HG02938 (cell line): ENCODE measurements at regions not wholly inside any gene's neighbourhood (a gene's known extent, or its start where the extent isn't known, plus 50 kb on each side); places are given as distances from the start of the nearest gene placed in this dataset.
A peak's percentile ranks its signal among the peaks of the same experiment; 100 is the strongest.
"Not testable (repeated sequence)": the region's sequence is repeated elsewhere in the genome, so short reads cannot be mapped to it uniquely, and the experiment has no call there.

Experiments used
- ATAC-seq: cut with Tn5 transposase; IDR thresholded peaks from one replicate; pipeline ENCODE4 v1.9.1; 2021; ENCODE audit warnings: mild to moderate bottlenecking, moderate library complexity; ENCODE audit not compliant: unreplicated experiment

DNA sequence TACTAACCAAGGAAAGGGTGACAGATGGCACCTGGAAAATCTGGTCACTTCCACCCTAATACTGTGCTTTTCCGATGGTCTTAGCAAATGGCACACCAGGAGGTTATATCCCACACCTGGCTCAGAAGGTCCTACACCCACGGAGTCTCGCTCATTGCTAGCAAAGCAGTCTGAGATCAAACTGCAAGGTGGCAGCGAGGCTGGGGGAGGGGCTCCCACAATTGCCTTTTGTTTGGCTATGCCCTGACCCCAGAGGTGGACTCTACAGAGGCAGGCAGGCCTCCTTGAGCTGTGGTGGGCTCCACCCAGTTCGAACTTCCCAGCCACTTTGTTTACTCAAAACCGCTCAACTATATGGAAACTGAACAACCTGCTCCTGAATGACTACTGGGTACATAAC, 50.3 kb upstream of the UGT2B15 start:
- ATAC-seq, result not testable (repeated sequence)

DNA sequence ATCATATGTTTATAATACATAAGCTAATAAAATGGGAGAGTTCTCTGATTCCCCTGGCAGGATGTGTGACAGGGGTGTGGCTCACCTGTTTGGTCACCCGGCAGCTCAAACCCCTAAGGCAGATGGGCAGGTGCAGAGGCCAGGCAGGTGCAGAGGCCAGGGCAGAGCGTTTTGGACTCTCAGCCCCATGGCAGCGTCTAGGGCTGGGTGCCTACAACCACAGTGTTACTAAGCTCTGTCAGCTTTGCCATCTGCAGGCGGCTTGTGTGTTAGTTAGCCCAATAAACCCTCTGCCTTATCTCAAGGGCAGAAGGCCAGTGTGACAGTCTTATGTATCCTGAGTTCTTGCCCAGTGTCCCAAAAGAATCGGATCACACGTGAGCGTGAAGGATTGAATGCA, 54.0 kb upstream of the UGT2B15 start:
- ATAC-seq, result no peak

DNA sequence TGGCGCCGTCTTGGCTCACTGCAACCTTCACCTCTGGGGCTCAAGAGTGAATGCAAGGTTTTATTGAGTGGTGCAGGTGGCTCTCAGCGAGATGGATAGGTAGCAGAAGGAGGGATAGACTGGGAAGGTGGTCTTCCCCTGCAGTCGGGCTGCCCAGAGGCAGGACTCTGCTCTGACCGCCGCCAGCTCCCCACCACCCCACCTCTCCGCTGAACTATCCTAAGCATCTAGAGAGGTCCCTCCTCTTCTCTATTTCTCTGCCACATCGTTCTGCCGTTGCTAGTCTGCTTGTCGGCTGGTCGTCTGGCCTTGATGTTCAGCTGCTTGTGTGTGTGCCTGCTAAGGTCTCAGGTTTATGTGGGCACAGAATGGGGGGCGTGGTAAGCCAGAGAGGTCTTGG, 54.5 kb upstream of the UGT2B15 start:
- ATAC-seq, result no peak

GRCh38 chr4:68732653-68733466, 62.4 kb upstream of the UGT2B15 start:
- peak; percentile 90 for ATAC-seq

GRCh38 chr4:68734095-68734494, 63.6 kb upstream of the UGT2B15 start:
- peak; percentile 53 for ATAC-seq

DNA sequence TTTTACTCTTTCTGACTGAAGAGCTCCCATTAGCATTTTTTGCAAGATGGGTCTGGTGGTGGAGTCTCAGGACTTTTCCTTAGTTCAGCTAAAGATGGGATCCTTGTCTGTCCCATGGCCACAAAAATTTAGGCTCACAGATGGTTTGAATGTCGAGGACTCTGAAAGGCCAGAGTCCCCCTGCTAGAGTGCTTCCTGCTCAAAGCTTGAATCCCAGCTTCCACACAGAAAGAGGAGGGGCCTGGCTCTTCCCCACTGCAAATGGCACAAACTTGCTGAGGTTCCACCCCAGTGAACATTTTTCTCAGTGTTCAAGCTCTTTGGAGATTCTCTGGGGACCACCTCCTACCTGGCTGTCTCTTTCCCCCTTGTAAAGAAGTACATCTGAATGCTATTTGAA, 64.7 kb upstream of the UGT2B15 start:
- no peak for ATAC-seq

- ATAC-seq, result no peak
These were observed 66.4 kb upstream of the UGT2B15 start for GRCh38 chr4:68736813-68737212.

DNA sequence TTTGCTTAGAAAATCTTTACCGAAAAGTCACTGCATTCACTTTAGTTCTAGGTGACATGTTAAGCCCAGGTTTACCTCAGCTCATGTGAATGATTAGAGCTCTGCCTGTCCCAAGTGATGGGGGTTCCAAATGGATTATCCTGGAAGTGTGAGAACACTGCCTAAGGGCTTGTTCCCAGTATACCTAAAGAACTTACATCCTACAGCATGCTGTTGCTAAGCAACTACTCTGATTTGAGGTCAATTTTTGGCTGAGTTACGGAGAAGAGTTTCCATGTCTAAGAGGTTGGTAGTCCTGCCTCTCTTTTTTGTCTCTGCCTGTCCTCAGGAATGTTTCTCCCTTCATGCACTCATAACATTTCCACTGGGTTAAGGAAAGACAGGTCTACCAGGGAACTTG, 67.6 kb upstream of the UGT2B15 start:
- no peak for ATAC-seq

DNA sequence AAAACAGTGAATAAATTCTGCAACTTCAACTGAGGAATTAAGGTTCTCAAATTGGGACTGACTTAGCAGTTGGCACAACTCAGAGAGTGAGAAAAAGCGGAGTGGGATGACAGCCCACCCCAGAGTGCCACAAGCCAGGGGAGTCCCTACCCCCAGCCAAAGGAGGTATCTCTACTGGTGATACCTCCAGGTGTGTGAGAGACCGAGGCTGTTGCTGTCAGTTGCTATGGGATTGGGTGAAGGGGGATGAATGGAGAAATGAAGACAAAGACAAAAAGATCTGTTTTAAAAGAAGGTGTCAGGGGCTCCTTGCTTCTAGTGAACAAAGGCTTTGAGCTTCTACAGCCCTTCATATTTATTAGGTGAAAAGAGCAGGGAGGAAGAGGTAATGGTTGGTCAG, 71.4 kb upstream of the UGT2B10 start:
- ATAC-seq, result no peak

DNA sequence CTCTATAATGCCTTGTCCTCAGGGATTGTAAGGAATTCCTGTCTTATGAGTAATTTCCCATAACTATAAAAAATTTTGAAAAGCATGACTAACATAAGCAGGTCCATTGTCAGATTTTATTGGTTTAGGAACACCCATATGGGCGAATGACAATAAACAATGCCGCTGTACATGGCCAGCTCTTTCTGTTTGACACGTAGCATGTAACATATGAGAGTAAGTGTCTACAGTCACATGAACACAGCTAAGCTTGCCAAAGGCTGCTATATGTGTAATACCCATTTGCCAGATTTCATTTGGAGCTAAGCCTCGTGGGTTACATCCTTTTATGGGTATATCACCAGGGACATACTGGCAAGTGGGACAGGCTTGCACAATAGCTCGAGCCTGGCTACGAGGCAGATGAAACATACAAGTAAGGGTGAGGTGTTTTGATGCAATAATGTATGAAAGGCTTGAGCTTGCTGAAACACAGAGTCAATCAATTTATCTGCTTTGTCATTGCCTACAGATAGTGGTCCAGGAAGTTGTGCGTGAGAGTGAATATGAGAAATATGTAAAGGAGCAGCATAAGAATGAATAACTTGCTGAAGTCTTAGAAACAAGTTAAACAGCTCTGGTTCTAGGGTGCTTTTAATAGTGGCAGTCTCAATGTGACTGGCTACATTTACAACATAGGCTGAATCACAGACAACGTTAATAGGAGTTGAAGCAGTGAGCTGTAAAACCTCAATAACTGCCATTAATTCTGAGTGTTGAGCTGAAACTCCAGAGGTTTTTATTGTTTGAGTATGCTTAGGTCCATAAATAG, 67.4 kb upstream of the UGT2B10 start:
- ATAC-seq, result peak; percentile 78

GRCh38 chr4:68750555-68750954, 65.2 kb upstream of the UGT2B10 start:
- no peak for ATAC-seq

DNA sequence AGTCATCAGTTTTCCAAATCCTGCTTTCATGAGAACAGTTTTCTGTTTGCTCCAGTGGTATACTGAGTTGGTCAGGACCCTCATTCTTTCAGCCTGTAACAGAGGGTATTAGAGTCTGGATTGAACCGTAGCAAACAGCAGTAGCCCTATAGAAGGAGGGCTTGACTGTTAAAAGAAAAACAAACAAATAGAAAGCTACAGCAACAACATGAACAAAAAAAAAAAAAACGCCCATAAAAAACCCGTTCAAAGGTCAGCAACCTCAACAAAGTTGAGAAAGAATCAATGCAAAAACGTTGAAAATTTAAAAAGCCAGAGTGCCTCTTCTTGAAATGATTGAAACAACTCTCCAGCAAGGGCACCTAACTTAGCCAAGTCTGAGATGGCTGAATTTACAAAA, 64.7 kb upstream of the UGT2B10 start:
- ATAC-seq, result no peak

GRCh38 chr4:68765876-68766275, 49.9 kb upstream of the UGT2B10 start:
- no peak for ATAC-seq
